Activated CD4-positive, alpha-beta T cell treated with anti-CD3 and anti-CD28 coated beads, Interleukin-2, amount 10 ng/mL, durations not matched to agents 24 days and 14 days (primary cell): ENCODE measurements at regions not wholly inside any gene's neighbourhood (a gene's known extent, or its start where the extent isn't known, plus 50 kb on each side); places are given as distances from the start of the nearest gene placed in this dataset.

ENCODE experiments used
- DNase-seq: peaks from one replicate; pipeline ENCODE4 v3.0.0; 2022
- H3K27ac Mint-ChIP-seq: one replicate; pipeline ENCODE4 v1.8.0; 2022; ENCODE audit warnings: mild to moderate bottlenecking, mixed read lengths
- H3K27me3 Mint-ChIP-seq: one replicate; pipeline ENCODE4 v1.8.0; 2022; ENCODE audit warnings: mixed read lengths
- H3K36me3 Mint-ChIP-seq: one replicate; pipeline ENCODE4 v1.8.0; 2022; ENCODE audit warnings: low read depth, mild to moderate bottlenecking, mixed read lengths
- H3K4me1 Mint-ChIP-seq: one replicate; pipeline ENCODE4 v1.8.0; 2021; ENCODE audit warnings: mixed read lengths
- H3K4me3 Mint-ChIP-seq: one replicate; pipeline ENCODE4 v1.8.0; 2022; ENCODE audit warnings: mild to moderate bottlenecking, moderate library complexity, mixed read lengths
- H3K9me3 Mint-ChIP-seq: one replicate; pipeline ENCODE4 v1.8.0; 2021; ENCODE audit warnings: mixed read lengths
- intact Hi-C: fragments of 100-400 bp; cut with micrococcal nuclease; formaldehyde crosslinking; loops from one replicate; pipeline ENCODE4 v1.15.1; 2023

DNA sequence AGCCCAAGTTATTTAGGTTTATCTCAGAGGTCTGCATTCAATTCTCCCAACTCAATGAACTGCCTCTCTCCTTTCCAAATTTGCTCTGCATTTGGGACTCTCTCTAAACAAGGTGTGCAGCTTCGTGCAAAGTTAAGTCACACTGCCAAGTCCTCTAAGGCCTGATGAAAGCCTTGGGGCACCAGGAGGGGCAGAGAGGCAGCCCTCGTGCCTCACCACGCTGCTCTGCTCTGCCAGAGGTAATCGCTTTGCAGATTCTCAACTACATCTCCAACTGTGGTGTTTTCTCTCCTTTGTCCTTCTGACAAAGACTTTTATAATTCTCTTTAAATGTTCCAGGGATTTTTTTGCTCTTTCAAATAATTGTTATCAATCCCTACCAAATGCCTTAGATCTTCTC, 283.0 kb downstream of the MEIS1 start:
- no peaks in the 10 kb centered on the region for H3K4me1 Mint-ChIP-seq
- H3K36me3 Mint-ChIP-seq, result no peaks in the 10 kb centered on the region
- H3K9me3 Mint-ChIP-seq, result no peaks in the 10 kb centered on the region
- H3K4me3 Mint-ChIP-seq, result no peak overlapping the region
- no peak for DNase-seq
- intact Hi-C loops, result no loop called here
- H3K27me3 Mint-ChIP-seq, result no peaks in the 10 kb centered on the region
- no peak overlapping the region for H3K27ac Mint-ChIP-seq

DNA sequence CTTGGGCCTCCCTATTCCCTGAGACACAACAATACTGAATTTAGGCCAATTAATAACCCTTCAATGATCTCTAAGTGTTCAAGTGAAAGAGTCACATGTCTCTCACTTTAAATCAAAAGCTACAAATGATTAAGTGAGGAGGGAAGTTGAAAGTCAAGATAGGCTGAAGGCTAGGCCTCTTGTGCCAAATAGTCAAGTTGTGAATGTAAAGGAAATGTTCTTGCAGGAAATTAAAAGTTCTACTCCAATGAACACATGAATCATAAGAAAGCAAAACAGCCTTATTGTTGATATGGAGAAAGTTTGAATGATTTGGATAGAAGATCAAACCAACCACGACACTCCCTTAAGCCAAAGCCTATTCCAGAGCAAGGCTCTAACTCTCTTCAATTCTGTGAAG, 286.9 kb downstream of the MEIS1 start:
- no peaks in the 10 kb centered on the region for H3K4me1 Mint-ChIP-seq
- H3K27me3 Mint-ChIP-seq, result no peaks in the 10 kb centered on the region
- intact Hi-C loops, result no loop called here

DNA sequence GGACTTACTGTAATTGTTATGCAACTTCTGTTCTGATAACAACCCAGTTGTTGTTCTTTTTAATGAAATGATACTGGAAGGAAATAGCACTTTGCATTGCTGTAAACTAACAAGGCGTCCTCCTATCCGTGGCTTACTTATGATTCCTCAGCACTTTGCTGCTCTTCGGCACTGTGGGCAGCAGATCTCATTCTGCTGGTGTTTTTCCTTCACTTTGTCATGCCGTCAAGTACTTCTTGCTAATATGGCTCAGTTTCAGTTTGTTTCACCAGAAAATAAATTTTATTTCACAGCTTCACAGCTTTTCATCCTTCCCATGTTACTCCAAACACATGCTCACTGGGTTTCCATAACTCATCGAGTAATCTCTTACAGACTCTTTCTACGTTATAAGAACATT, 289.3 kb downstream of the MEIS1 start:
- no peaks in the 10 kb centered on the region for H3K27me3 Mint-ChIP-seq
- H3K27ac Mint-ChIP-seq, result no peak overlapping the region
- H3K36me3 Mint-ChIP-seq, result no peaks in the 10 kb centered on the region
- intact Hi-C loops, result no loop called here
- no peaks in the 10 kb centered on the region for H3K4me1 Mint-ChIP-seq
- H3K4me3 Mint-ChIP-seq, result no peak overlapping the region
- DNase-seq, result no peak
- H3K9me3 Mint-ChIP-seq, result no peaks in the 10 kb centered on the region

More for the DNA sequence above, 286.9 kb downstream of the MEIS1 start:
- Mint-ChIP-seq H3K27ac (no peak overlapping the region), H3K4me3 (no peak overlapping the region), H3K36me3 (no peaks in the 10 kb centered on the region), H3K9me3 (no peaks in the 10 kb centered on the region)
- no peak for DNase-seq

DNA sequence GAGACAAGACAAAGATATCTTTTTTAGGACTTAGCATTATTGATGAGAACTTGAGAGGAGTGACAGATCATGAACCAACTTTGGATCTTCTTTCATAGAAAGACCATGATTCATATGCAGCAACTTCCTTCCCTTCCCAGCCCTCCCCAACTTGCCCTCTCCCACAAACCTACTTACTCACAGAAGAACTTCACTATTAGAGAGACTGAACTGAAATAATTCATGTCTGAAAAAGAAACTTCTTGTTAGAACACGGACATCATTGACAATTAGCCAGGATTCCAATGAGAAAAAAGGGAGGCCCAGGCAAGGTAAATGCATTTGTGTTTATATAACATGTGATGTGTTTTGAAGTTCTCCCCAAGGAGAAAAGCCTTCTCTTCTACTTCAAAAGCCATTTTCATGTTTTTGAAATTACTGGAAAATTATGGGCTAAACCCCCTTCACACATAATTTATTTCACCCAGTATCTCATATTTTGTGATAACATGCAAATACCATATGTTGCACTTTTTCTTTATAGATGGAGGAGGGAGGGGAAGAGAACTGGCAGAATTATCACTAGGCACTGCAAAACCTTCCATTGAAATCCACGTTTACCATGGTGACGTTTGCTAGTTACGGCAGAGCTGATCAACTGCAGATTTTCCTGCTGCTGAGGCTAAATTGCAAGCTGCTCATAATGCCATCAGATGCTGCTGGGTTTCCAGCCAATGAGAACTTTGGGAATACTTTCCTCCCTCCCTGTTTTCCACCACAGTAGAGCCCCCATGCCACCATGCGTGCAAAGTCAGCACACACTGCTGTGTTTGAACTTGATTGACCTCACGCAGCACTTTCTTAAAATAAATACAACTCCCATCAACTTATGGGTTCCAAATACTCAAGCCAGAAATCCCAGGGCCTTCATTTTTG, 294.7 kb downstream of the MEIS1 start:
- intact Hi-C loops, result no loop called here
- Mint-ChIP-seq H3K27ac (no peak overlapping the region), H3K36me3 (no peaks in the 10 kb centered on the region), H3K4me3 (no peak overlapping the region), H3K4me1 (no peaks in the 10 kb centered on the region), H3K27me3 (no peaks in the 10 kb centered on the region), H3K9me3 (no peaks in the 10 kb centered on the region)
- no peak for DNase-seq

DNA sequence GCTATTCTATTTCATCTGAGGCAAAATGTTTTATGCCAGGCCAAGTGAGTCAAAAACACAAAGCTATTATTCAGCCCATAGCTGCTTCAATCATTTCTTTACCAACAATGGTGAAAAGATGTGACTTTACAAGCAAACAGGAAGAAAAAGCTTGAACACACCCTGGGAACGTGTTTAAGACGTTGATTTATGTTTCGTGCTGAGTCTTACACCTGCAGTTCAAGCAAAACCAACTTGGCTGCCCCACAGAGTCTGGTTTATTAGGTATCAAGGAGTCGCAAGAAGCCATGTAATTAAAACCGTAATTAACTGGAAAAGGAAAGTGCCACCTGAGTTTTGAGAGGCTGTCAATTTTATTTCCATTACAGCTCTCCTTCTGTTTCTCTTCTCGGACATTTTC, 295.5 kb downstream of the MEIS1 start:
- Mint-ChIP-seq H3K4me3 (no peak overlapping the region), H3K36me3 (no peaks in the 10 kb centered on the region), H3K27me3 (no peaks in the 10 kb centered on the region), H3K9me3 (no peaks in the 10 kb centered on the region), H3K27ac (no peak overlapping the region), H3K4me1 (no peaks in the 10 kb centered on the region)
- intact Hi-C loops, result no loop called here
- no peak for DNase-seq

DNA sequence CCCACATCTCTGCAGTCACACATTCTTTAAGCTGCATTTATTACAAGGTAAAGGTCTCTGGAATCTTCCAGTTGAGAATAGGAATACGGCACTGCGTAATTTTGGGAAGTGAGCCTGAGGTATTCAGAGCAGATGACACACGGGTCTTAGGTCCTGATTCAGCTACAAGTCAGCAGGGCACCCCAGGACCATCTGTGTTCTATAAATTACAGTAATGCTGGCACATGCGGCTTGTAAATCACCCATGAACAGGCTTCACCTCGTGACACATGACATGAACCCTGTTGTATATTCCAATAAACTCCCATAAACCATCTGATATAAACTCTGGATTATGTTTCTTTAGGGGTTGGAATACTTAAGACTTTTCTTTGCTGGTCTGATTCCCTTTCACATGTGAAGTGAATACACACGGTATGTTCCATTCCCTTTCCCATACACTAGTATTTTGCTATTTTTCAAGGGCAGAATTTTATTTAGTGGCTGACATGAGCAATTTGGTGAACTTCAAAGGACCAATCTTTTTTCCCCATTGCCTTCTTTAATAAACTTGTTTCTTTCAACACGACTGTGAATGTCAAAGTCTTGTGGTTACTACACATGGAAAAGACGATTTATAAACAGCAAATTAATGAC, 298.6 kb downstream of the MEIS1 start:
- Mint-ChIP-seq H3K36me3 (no peaks in the 10 kb centered on the region), H3K27me3 (no peaks in the 10 kb centered on the region)

DNA sequence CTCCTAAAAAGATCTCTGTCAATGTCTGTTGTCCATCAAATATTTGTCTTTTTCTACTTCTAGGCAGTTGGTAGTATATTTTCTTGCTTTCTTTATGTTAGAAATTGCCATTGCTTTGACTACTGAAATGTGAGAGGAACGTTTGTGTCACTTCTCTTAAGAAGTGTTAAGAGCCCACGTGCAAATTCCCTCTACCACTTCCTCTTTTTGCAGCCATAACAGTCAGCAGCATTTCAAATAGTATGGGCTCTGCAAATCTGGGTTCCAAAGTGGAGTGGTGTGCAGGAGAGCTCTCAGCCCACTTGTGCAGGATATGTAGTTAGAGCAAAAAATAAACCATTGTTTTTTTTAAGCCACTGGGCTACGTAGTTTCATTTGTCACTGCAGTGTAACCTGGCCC, 314.0 kb downstream of the MEIS1 start:
- H3K9me3 Mint-ChIP-seq, result no peaks in the 10 kb centered on the region
- no peaks in the 10 kb centered on the region for H3K36me3 Mint-ChIP-seq
- no peak overlapping the region for H3K4me3 Mint-ChIP-seq
- H3K4me1 Mint-ChIP-seq, result no peaks in the 10 kb centered on the region
- H3K27ac Mint-ChIP-seq, result no peak overlapping the region
- intact Hi-C loops, result no loop called here
- H3K27me3 Mint-ChIP-seq, result no peaks in the 10 kb centered on the region
- DNase-seq, result no peak

More for the DNA sequence above, 298.6 kb downstream of the MEIS1 start:
- Mint-ChIP-seq H3K4me3 (no peak overlapping the region), H3K9me3 (no peaks in the 10 kb centered on the region), H3K27ac (no peak overlapping the region), H3K4me1 (no peaks in the 10 kb centered on the region)
- DNase-seq, result no peak
- intact Hi-C loops, result no loop called here

DNA sequence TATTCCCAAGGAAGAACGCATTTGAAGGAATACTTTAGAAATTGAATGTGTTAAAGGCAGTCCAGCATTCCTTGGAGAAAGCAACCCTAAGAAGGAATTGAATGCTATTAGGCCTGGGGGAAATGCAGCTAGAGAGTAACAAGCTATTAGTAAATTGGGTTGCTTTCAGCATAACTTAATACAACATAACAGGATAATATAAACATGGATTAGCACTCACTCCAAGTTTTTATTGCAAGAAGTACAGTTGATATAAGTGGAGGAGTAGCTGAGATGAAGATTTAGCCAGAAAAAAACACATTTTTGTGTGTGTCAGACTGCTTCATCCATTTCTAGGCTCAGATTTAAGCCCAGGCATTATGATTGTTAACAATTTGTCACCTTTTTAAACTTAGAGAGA, 314.6 kb downstream of the MEIS1 start:
- H3K27me3 Mint-ChIP-seq, result no peaks in the 10 kb centered on the region
- no peak overlapping the region for H3K4me3 Mint-ChIP-seq
- no peaks in the 10 kb centered on the region for H3K9me3 Mint-ChIP-seq
- no peaks in the 10 kb centered on the region for H3K4me1 Mint-ChIP-seq
- intact Hi-C loops, result no loop called here
- H3K27ac Mint-ChIP-seq, result no peak overlapping the region
- no peaks in the 10 kb centered on the region for H3K36me3 Mint-ChIP-seq
- DNase-seq, result no peak

DNA sequence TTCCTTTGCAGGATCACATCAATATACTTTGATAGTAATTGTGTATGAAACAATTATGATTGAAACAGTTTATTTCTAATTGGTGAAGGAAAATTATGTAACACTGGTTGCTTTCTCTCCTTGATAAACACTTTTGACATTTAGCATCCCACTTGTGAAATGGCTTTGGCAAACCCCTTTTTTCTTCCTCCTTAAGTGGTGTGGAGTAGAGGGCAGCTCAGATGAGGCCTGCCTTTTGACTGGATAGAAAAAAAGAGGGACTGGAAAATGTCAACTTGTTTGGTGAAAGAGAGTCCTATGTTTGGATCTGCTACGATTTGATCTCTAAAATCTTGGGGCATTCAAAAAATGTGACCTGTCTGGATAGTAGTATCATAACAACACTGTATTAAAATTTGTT, 318.3 kb downstream of the MEIS1 start:
- no peaks in the 10 kb centered on the region for H3K36me3 Mint-ChIP-seq
- H3K4me3 Mint-ChIP-seq, result no peak overlapping the region
- no peaks in the 10 kb centered on the region for H3K27me3 Mint-ChIP-seq
- H3K27ac Mint-ChIP-seq, result no peak overlapping the region
- DNase-seq, result no peak
- intact Hi-C loops, result no loop called here
- no peaks in the 10 kb centered on the region for H3K4me1 Mint-ChIP-seq
- H3K9me3 Mint-ChIP-seq, result no peaks in the 10 kb centered on the region

DNA sequence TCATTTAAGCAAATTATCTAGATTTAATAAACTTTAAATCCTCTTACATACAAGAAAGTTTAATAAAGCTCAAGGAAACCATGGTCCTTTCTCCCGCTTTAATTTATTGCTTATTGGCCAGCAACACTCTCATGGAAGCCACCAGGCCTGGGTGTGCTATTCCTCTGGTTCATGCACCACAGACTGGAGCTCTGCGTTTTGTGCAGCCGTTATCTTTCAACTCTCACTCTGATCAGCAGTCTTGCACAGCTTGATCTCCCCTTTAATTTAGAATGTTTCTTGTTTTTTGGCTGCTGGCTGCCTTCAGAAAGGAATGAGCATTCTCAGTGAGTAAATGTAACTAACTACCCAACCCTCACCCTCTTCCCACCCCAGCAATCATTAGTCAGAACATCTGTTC, 318.7 kb downstream of the MEIS1 start:
- Mint-ChIP-seq H3K36me3 (no peaks in the 10 kb centered on the region), H3K4me3 (no peak overlapping the region), H3K4me1 (no peaks in the 10 kb centered on the region), H3K27me3 (no peaks in the 10 kb centered on the region), H3K9me3 (no peaks in the 10 kb centered on the region), H3K27ac (no peak overlapping the region)
- no peak for DNase-seq
- intact Hi-C loops, result no loop called here

DNA sequence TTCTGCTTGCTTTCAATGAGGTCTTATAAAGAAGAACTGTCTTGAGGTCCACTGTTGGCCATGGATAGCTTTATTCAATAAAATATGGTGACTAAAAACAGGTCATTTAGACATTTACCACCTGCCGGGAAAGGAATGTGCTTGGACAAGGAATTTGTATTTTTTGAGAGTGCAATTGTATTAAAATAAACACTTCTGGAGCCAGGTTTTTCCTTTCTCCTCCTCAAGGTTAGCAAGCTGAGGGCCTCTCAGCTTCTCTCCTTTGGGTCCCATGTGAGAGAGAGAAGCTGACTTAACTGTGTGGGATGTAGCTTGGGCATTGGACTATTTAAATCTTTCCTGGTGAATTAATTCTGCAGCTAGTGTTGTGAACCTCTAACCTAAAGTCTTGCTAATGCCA, 321.0 kb downstream of the MEIS1 start:
- H3K27me3 Mint-ChIP-seq, result no peaks in the 10 kb centered on the region
- intact Hi-C loops, result no loop called here
- no peaks in the 10 kb centered on the region for H3K36me3 Mint-ChIP-seq
- H3K27ac Mint-ChIP-seq, result no peak overlapping the region
- H3K9me3 Mint-ChIP-seq, result no peaks in the 10 kb centered on the region
- H3K4me1 Mint-ChIP-seq, result no peaks in the 10 kb centered on the region
- H3K4me3 Mint-ChIP-seq, result no peak overlapping the region
- no peak for DNase-seq

DNA sequence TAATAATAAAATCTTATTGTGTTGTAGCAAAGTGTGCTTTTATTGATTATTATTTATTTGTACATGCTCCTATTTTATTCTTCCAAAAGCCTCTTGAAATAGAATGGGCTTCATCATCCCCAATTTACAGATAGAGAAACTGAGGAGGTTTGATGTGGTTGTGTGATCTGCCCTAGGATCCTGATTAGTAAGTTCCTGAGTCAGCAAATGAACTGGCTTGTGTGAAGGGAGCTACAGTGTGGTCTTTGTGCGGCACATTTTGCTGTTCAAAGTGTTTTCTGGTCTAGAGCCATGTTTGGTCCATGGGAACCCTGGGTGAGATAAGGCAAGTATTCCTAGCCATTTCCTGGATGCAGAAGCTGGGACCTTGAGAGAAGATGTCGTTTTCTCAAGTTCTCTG, 326.9 kb downstream of the MEIS1 start:
- H3K4me3 Mint-ChIP-seq, result no peak overlapping the region
- no peak for DNase-seq
- no peaks in the 10 kb centered on the region for H3K36me3 Mint-ChIP-seq
- H3K4me1 Mint-ChIP-seq, result no peaks in the 10 kb centered on the region
- H3K27me3 Mint-ChIP-seq, result no peaks in the 10 kb centered on the region
- no peak overlapping the region for H3K27ac Mint-ChIP-seq
- intact Hi-C loops, result no loop called here
- H3K9me3 Mint-ChIP-seq, result no peaks in the 10 kb centered on the region

DNA sequence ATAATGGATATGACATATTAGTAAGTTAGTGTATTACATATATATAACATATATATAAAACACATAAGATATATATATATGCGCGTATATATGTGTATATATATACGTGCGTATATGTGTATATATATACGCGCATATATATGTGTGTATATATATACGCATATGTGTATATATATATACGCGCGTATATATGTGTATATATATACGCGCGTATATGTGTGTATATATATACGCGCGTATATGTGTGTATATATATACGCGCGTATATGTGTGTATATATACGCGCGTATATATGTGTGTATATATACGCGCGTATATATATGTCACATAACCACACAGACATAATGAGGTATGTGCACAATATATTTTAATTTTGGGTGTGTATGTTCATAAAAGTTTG, 327.8 kb downstream of the MEIS1 start:
- H3K4me3 Mint-ChIP-seq, result no peak overlapping the region

DNA sequence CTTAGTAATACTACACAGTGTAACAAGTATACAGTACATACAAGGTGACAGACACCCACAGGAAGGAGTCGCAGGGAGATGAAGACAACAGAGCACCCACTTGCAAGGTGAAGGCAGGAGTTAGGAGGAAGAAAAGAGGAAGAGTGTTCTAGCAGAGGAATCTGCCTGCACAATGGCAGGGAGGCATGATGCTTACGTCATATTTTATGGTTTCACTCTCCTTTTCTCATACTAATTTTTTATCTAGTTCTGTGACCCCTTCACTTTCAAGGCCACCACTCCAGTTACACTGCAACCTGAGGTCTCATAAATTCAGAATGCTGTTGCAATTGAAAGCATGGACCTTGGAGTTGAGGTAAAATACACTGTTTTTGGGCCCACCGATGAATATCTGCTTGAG, 331.7 kb downstream of the MEIS1 start:
- H3K9me3 Mint-ChIP-seq, result no peaks in the 10 kb centered on the region
- no peaks in the 10 kb centered on the region for H3K4me1 Mint-ChIP-seq
- intact Hi-C loops, result no loop called here
- H3K27ac Mint-ChIP-seq, result no peak overlapping the region
- no peaks in the 10 kb centered on the region for H3K27me3 Mint-ChIP-seq
- no peak overlapping the region for H3K4me3 Mint-ChIP-seq
- H3K36me3 Mint-ChIP-seq, result no peaks in the 10 kb centered on the region
- no peak for DNase-seq

More for the DNA sequence above, 327.8 kb downstream of the MEIS1 start:
- Mint-ChIP-seq H3K9me3 (no peaks in the 10 kb centered on the region), H3K27ac (no peak overlapping the region), H3K27me3 (no peaks in the 10 kb centered on the region), H3K36me3 (no peaks in the 10 kb centered on the region), H3K4me1 (no peaks in the 10 kb centered on the region)
- intact Hi-C loops, result no loop called here
- DNase-seq, result no peak
